ENCODE measurements at regions not wholly inside any gene's neighbourhood (a gene's known extent, or its start where the extent isn't known, plus 50 kb on each side); places are given as distances from the start of the nearest gene placed in this dataset.

- TF ChIP-seq CTCF (IDR thresholded peaks at IDR 0.05) (no peak), POLR2A (IDR thresholded peaks at IDR 0.05) (no peak)
These were observed 336.4 kb downstream of the BRD1 start for GRCh38 chr22:49491221-49491635.

Data from heart left ventricle (tissue), 13 donors.